Hematopoietic multipotent progenitor cell (in vitro differentiated cells): ENCODE measurements at regions not wholly inside any gene's neighbourhood (a gene's known extent, or its start where the extent isn't known, plus 50 kb on each side); places are given as distances from the start of the nearest gene placed in this dataset.
"Not testable (repeated sequence)": the region's sequence is repeated elsewhere in the genome, so short reads cannot be mapped to it uniquely, and the experiment has no call there.

Experiments used
- DNase-seq, 3 donors: peaks; one replicate each; pipeline ENCODE4 v3.0.0-alpha.2; 2011 to 2015; ENCODE audit warnings: low read depth in 2 of 3, low spot score in 2 of 3

GRCh38 chr5:92022415-92023140 is 639.5 kb upstream of the ARRDC3 start:
- no peak for DNase-seq

GRCh38 chr5:92019376-92019990 is 636.4 kb upstream of the ARRDC3 start:
- no peak for DNase-seq

GRCh38 chr5:92017776-92018175 is 634.7 kb upstream of the ARRDC3 start:
- DNase-seq = no peak

- not testable (repeated sequence) for DNase-seq
These were observed 628.7 kb upstream of the ARRDC3 start for GRCh38 chr5:92011845-92012244.

- no peak for DNase-seq
These were observed 620.7 kb upstream of the ARRDC3 start for GRCh38 chr5:92003806-92004205.

- no peak for DNase-seq
These were observed 619.7 kb upstream of the ARRDC3 start for GRCh38 chr5:92002721-92003274.

GRCh38 chr5:91998774-91999173 is 615.7 kb upstream of the ARRDC3 start:
- DNase-seq = no peak

- no peak for DNase-seq
These were observed 600.8 kb upstream of the ARRDC3 start for GRCh38 chr5:91983869-91984268.

- DNase-seq = no peak
These were observed 595.2 kb upstream of the ARRDC3 start for GRCh38 chr5:91978221-91978882.

- no peak for DNase-seq
These were observed 594.5 kb upstream of the ARRDC3 start for GRCh38 chr5:91977579-91977978.

GRCh38 chr5:91976451-91976850 is 593.3 kb upstream of the ARRDC3 start:
- DNase-seq = no peak

GRCh38 chr5:91963166-91963565 is 580.0 kb upstream of the ARRDC3 start:
- DNase-seq = no peak

GRCh38 chr5:91957666-91958065 is 574.5 kb upstream of the ARRDC3 start:
- DNase-seq = no peak

- DNase-seq = no peak
These were observed 573.6 kb upstream of the ARRDC3 start for GRCh38 chr5:91956738-91957137.

GRCh38 chr5:91955610-91956009 is 572.5 kb upstream of the ARRDC3 start:
- DNase-seq = no peak

GRCh38 chr5:91954136-91954535 is 571.0 kb upstream of the ARRDC3 start:
- DNase-seq = no peak

GRCh38 chr5:91950328-91950727 is 567.2 kb upstream of the ARRDC3 start:
- DNase-seq = no peak

- DNase-seq = no peak
These were observed 563.8 kb upstream of the ARRDC3 start for GRCh38 chr5:91946870-91947269.

GRCh38 chr5:91941588-91941987 is 558.5 kb upstream of the ARRDC3 start:
- DNase-seq = no peak

- DNase-seq = no peak
These were observed 555.3 kb upstream of the ARRDC3 start for GRCh38 chr5:91938441-91938840.

GRCh38 chr5:91937121-91937520 is 554.0 kb upstream of the ARRDC3 start:
- DNase-seq = no peak

GRCh38 chr5:91929522-91929817 is 546.4 kb upstream of the ARRDC3 start:
- no peak for DNase-seq
